Caco-2 (cell line): ENCODE measurements at regions not wholly inside any gene's neighbourhood (a gene's known extent, or its start where the extent isn't known, plus 50 kb on each side); places are given as distances from the start of the nearest gene placed in this dataset.

Source experiments
- BruUV-seq: library from RNA; stranded (reverse); fragments of 400-500 nt; replicated peaks from 2 replicates; lab custom pipeline; 2021; lab: Mats Ljungman, UMichigan
- CTCF ChIA-PET: fragments of 300-600 bp; sonication (Branson Sonifier 250); formaldehyde crosslinking; loops from one replicate; lab custom pipeline; 2022; ENCODE audit warnings: antibody characterized with exemption; lab: Charles Lee
- POLR2A ChIA-PET: fragments of 300-600 bp; sonication (Branson Sonifier 250); formaldehyde crosslinking; loops from one replicate; lab custom pipeline; 2022; ENCODE audit warnings: antibody characterized with exemption; lab: Charles Lee
- DNase-seq, 2 experiments: peaks; one replicate each; pipeline versions ENCODE4 v3.0.0 to v3.0.0-alpha.2; 2020 to 2022
- H3K27me3 ChIP-seq: replicated peaks from 2 replicates; pipeline ENCODE4 v1.6.0; 2011; ENCODE audit warnings: low read length; ENCODE audit not compliant: control insufficient read depth, insufficient read depth
- H3K36me3 ChIP-seq: 2 replicates; pipeline ENCODE4 v1.5.1; 2011; ENCODE audit warnings: low read length; ENCODE audit not compliant: control insufficient read depth, insufficient read depth
- H3K4me1 ChIP-seq: fragments of 250-450 bp; sonication (Bioruptor Pico); 2 replicates; pipeline ENCODE4 v1.5.1; 2020; ENCODE audit warnings: mild to moderate bottlenecking
- H3K4me3 ChIP-seq: 2 replicates; pipeline ENCODE4 v1.5.1; 2011; ENCODE audit warnings: low read depth, mild to moderate bottlenecking, control low read depth, low read length
- H3K9me3 ChIP-seq: fragments of 250-450 bp; sonication (Bioruptor Pico); 2 replicates; pipeline ENCODE4 v1.5.1; 2020; ENCODE audit warnings: mild to moderate bottlenecking, moderate library complexity
- H3K27ac Mint-ChIP-seq: one replicate; pipeline ENCODE4 v1.8.0; 2022; ENCODE audit warnings: mixed read lengths; ENCODE audit not compliant: unreplicated experiment
- H3K27me3 Mint-ChIP-seq: one replicate; pipeline ENCODE4 v1.8.0; 2022; ENCODE audit warnings: mixed read lengths; ENCODE audit not compliant: insufficient read depth, unreplicated experiment
- H3K36me3 Mint-ChIP-seq: one replicate; pipeline ENCODE4 v1.8.0; 2022; ENCODE audit warnings: mild to moderate bottlenecking, mixed read lengths; ENCODE audit not compliant: insufficient read depth, unreplicated experiment
- H3K4me1 Mint-ChIP-seq: one replicate; pipeline ENCODE4 v1.8.0; 2022; ENCODE audit warnings: low read depth, mixed read lengths; ENCODE audit not compliant: unreplicated experiment
- H3K4me3 Mint-ChIP-seq: one replicate; pipeline ENCODE4 v1.8.0; 2022; ENCODE audit warnings: mild to moderate bottlenecking, moderate library complexity, mixed read lengths; ENCODE audit not compliant: unreplicated experiment
- H3K9me3 Mint-ChIP-seq: one replicate; pipeline ENCODE4 v1.8.0; 2022; ENCODE audit warnings: mixed read lengths; ENCODE audit not compliant: unreplicated experiment
- intact Hi-C: fragments of 100-400 bp; cut with micrococcal nuclease; formaldehyde crosslinking; loops from one replicate; pipeline ENCODE4 v1.10.0; 2022; ENCODE audit not compliant: unreplicated experiment
- TF ChIP-seq, protein P1 (sequence below), 2 experiments: fragments of 200-600 bp in 1 of 2; IDR thresholded peaks; 1 replicate in 1 of 2; 2 replicates in 1 of 2; pipeline versions ENCODE4 v1.5.1 to v1.8.0; 2011 to 2022; ENCODE audit warnings: antibody characterized with exemption in 1 of 2, control low read depth in 1 of 2, inconsistent platforms in 1 of 2, low read depth in 1 of 2, low read length in 1 of 2, mild to moderate bottlenecking in 1 of 2, moderate library complexity in 1 of 2; ENCODE audit not compliant: insufficient read depth in 1 of 2, severe bottlenecking in 1 of 2, unreplicated experiment in 1 of 2

DNA sequence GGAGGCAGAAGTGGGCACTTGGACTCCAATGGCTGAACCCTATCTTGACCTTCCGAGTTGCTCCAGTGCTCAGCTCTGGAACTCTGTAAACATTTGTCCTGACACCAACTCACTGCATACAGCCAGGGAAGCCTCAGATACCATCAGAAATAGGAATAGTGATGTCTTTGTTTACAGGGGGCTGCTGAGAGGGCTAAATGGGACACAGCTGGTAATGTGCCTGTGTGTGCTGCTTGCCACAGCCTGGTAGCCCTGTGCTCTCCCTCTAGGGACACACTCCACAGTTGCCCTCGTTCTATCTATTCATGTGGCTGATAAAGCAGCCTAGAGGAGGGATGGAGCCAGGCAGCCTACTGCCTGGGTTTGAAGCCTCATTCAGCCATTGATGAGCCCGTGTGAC is 559.8 kb downstream of the MIAT start:
- no peaks in the 10 kb centered on the region for H3K27me3 Mint-ChIP-seq
- POLR2A ChIA-PET, result no interaction called here
- intact Hi-C loops, result no loop called here

DNA sequence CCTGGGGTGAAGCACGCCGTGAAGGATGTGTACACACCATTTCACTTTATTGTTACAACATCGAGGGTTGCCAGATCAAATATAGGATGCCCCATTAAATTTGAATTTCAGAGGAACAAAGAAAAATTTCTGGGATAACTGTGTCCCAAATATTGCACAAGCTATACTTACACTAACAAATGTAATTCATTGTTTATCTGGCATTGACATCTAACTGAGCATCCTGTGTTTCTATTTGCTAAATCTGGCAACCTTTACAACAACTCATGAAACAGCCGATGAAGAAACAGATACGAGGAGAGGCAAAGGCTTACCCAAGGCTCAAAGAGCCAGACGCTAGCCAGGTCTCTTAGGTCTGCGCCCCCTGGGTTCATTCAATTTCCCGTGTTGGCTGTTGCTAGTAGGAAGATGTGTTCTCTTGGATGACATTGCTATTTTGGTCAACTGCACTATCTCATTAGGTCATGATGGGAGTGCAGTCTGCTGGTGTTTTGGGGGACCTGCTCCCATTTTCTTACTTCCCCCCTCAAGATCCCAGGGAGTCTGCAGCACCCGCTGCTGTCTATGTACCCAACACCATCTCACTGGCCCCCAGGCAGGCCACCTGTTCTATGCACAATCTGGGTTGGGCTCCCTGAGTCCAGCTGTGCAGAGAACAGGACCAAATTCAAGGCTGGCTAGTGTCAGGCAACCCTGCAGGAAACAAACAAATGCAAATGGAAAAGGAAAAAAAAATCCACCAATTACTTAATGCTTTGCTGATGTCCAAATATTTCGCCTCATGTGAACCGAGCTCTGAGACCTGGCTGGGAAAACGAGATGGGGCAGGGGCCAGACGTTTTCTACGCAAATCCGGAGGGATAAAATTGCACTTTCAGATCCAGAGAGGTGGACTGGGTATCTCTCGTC is 560.9 kb downstream of the MIAT start:
- Histone ChIP-seq H3K4me1 (peaks cover 1% of the 10 kb centered on the region; the same call in 1 of the 2 replicates), H3K4me3 (no peak overlapping the region), H3K36me3 (no peaks in the 10 kb centered on the region), H3K27me3 (no peaks in the 10 kb centered on the region), H3K9me3 (no peaks in the 10 kb centered on the region)
- Mint-ChIP-seq H3K27ac (no peak overlapping the region), H3K4me3 (no peak overlapping the region), H3K27me3 (no peaks in the 10 kb centered on the region), H3K36me3 (no peaks in the 10 kb centered on the region), H3K9me3 (no peaks in the 10 kb centered on the region), H3K4me1 (peaks cover 3% of the 10 kb centered on the region)
- intact Hi-C loops, result no loop called here
- CTCF ChIA-PET, result no interaction called here
- POLR2A ChIA-PET, result no interaction called here
- TF ChIP-seq, protein P1, sequence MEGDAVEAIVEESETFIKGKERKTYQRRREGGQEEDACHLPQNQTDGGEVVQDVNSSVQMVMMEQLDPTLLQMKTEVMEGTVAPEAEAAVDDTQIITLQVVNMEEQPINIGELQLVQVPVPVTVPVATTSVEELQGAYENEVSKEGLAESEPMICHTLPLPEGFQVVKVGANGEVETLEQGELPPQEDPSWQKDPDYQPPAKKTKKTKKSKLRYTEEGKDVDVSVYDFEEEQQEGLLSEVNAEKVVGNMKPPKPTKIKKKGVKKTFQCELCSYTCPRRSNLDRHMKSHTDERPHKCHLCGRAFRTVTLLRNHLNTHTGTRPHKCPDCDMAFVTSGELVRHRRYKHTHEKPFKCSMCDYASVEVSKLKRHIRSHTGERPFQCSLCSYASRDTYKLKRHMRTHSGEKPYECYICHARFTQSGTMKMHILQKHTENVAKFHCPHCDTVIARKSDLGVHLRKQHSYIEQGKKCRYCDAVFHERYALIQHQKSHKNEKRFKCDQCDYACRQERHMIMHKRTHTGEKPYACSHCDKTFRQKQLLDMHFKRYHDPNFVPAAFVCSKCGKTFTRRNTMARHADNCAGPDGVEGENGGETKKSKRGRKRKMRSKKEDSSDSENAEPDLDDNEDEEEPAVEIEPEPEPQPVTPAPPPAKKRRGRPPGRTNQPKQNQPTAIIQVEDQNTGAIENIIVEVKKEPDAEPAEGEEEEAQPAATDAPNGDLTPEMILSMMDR (IDR thresholded peaks at IDR 0.05; ENCODE audit: insufficient read depth in 1 of 2, low read depth in 1 of 2, low read length in 1 of 2, severe bottlenecking in 1 of 2, unreplicated experiment in 1 of 2), result no peak
- DNase-seq, result no peak
- BruUV-seq, result no TSS peak

More for the DNA sequence above, 559.8 kb downstream of the MIAT start:
- TF ChIP-seq, protein P1 (IDR thresholded peaks at IDR 0.05; ENCODE audit: insufficient read depth in 1 of 2, low read depth in 1 of 2, low read length in 1 of 2, severe bottlenecking in 1 of 2, unreplicated experiment in 1 of 2), result no peak
- Histone ChIP-seq H3K4me1 (peaks cover 7% of the 10 kb centered on the region; the same call in 1 of the 2 replicates), H3K27me3 (no peaks in the 10 kb centered on the region), H3K9me3 (no peaks in the 10 kb centered on the region), H3K36me3 (no peaks in the 10 kb centered on the region), H3K4me3 (no peak overlapping the region)
- CTCF ChIA-PET, result no interaction called here
- H3K9me3 Mint-ChIP-seq, result no peaks in the 10 kb centered on the region
- BruUV-seq, result no TSS peak
- H3K36me3 Mint-ChIP-seq, result no peaks in the 10 kb centered on the region
- H3K4me3 Mint-ChIP-seq, result no peak overlapping the region
- H3K27ac Mint-ChIP-seq, result no peak overlapping the region
- no peak for DNase-seq
- H3K4me1 Mint-ChIP-seq, result peaks cover 11% of the 10 kb centered on the region

DNA sequence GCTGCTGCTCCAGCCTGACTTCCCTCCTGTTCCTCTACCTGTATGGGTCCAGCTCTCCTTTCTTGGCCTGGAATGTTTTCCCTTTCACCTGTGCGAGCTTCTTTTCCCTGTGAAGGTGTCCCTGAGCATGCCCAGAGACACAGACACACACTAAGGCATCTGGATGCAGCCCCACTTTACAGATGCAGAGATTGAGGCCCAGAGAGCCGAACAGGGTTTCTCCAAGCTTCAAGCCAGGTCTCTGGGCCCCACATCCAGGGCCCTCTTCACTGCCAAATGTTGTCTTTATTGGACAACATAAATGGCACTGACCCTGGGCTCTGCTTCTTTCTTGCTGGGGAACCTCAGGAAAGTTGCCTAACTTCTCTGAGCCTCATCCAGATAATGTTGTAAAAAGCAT is 561.6 kb downstream of the MIAT start:
- Mint-ChIP-seq H3K4me3 (no peak overlapping the region), H3K27me3 (no peaks in the 10 kb centered on the region), H3K9me3 (no peaks in the 10 kb centered on the region), H3K4me1 (no peaks in the 10 kb centered on the region), H3K27ac (no peak overlapping the region), H3K36me3 (no peaks in the 10 kb centered on the region)
- Histone ChIP-seq H3K4me1 (0 out of 2 replicates have a peak, but pooled peaks cover 9% of the 10 kb centered on the region), H3K4me3 (no peak overlapping the region), H3K27me3 (no peaks in the 10 kb centered on the region), H3K36me3 (no peaks in the 10 kb centered on the region), H3K9me3 (no peaks in the 10 kb centered on the region)
- ChIA-PET CTCF (no interaction called here), POLR2A (no interaction called here)
- intact Hi-C loops, result no loop called here
- no peak for DNase-seq
- TF ChIP-seq, protein P1 (IDR thresholded peaks at IDR 0.05; ENCODE audit: insufficient read depth in 1 of 2, low read depth in 1 of 2, low read length in 1 of 2, severe bottlenecking in 1 of 2, unreplicated experiment in 1 of 2), result no peak
- no TSS peak for BruUV-seq
